GM19238 (cell line): ENCODE measurements at regions not wholly inside any gene's neighbourhood (a gene's known extent, or its start where the extent isn't known, plus 50 kb on each side); places are given as distances from the start of the nearest gene placed in this dataset.

Source experiments
- DNase-seq: peaks from one replicate; pipeline ENCODE4 v3.0.0; 2011; ENCODE audit warnings: low spot score; ENCODE audit not compliant: insufficient read length

DNA sequence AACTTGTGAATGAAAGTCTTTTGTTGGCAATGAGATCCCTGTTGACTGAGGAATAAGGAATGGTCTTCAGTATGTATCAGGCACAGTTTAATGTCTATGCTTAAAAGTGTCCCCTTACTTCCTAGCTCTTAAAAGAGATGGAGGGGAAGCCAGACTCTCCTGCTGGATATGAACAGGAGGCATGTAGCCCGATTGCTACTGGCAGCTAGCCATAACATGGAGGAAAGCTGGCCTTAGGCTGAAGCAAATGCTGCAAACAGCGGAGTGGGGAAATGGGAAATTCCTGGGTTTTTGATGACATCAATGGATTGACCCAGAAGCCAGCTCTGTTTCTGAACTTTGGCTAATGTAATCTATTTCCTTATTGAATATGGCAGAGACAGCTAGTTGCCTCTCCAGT is 266.1 kb downstream of the SLC4A3 start:
- DNase-seq, result no peak

DNA sequence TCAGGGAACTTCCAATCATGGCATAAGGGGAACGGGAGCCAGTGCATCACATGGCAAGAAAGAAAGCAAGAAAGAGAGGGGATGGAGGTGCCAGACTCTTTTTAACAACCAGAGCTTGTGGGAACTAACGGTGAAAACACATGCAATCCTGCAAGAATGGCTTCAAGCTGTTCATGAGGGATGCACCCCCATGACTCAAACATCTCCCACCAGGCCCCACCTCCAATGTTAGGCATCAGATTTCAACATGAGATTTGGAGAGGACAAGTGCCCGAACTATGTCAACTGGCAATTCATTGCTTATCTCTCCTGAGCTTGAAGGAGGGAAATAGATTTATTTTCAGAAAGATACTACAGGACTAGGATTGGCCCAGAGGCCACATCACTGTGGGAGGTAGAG is 270.0 kb downstream of the SLC4A3 start:
- DNase-seq, result no peak

GRCh38 chr2:219901155-219901554 is 273.7 kb downstream of the SLC4A3 start:
- no peak for DNase-seq

DNA sequence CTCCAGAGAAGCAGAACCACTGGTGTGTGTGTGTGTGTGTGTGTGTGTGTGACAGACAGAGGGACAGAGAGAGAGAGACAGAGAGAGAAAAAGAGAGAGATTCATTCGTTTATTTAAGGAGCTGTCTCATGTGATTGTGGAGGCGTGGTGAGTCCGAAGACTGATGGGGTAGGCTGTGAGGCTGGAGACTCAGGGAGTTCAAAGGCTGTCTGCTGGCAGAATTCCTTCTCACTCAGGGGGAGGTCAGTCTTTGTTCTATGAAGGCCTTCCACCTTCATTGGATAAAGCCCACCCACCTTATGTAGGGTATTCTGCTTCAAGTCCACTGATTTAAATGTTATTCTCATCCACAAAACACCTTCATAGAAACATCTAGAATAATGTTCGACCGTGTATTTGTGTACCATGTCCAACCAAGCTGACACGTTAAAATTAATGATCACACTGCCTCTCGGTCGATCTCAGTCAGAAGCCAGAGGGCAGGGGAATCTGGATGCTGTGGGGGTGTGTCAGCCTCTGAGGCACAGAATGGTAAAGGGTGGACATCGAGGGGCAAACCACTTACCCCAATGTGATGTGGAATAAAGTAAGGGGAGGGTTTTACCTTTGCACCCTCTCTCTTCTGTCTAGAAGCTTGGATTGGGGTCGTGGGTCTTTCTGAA is 275.6 kb downstream of the SLC4A3 start:
- no peak for DNase-seq

DNA sequence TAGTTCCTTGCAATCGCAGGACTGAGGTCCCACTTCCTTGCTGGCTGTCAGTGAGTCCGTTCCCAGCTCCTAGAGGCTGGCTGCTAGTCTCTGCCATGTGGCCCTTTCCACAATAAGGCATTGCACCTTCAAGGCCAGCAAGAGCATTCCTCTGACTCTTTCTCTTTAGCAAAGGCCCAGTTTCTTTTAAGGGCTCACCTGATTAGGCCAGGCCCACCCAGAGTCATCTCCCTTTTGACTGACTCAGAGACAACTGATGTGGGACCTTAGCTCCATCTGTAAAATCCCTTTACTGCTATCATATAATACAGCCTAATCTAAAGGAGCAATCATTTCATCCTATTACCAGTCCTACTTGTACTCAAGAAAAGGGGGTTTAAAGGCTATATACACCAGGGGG is 278.2 kb downstream of the SLC4A3 start:
- no peak for DNase-seq

DNA sequence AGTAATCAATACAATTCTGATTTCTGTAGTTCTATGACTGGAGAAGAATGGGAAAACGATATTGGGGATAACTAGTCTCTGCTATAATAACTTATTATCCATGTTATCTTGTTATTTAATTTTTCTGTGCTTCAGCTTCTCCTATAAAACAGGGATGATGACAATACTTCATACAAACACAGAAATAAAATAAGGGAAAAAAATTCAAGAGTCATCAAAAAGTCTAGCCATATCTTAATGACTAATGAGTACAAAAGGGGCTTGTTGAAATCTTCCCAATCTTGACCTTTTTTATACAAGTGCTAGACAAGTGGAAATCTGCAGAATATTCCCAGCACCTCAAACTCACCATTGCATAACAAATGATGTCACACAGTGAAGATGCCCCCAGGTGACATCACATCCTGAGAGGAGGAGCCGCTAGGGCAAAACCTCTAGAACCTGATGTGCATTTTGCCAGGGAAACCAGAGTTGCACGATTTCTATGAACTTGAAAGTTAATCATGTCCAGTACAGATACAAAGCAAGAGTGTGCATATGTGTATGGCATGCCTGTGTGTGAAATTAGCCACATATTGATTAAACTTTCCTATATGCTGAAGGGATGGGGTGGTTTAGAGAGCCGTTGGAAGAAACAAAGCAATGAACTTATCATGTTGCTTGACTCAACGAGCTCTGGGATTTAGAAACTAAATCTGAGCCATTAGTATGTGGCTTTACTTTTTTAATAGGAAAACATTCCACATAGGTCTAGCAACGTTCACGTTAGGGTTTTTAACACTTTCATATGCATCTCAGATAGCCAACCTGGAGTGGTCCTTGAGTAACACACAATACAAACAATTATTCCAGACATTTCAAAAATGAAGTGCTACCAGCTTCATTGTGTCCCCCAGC is 278.9 kb downstream of the SLC4A3 start:
- DNase-seq, result no peak

DNA sequence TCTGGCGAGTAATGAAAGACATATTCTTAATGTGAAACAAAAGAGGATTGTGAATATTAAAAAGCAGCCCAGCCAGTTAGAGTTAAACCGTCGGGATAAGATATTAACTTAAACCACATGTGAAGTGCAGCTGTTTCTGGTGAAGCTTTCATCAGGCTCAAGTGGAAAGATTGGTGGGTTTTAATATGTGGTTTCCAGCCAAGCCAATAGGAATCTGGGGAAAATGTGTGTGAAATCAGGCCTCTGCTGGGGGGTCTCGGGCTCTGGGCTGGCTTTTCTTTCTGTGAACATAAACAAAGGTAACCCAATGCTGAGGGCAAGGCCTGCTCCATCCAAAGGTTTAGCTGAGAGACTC is 279.6 kb downstream of the SLC4A3 start:
- no peak for DNase-seq

GRCh38 chr2:219908538-219908937 is 281.1 kb downstream of the SLC4A3 start:
- no peak for DNase-seq

DNA sequence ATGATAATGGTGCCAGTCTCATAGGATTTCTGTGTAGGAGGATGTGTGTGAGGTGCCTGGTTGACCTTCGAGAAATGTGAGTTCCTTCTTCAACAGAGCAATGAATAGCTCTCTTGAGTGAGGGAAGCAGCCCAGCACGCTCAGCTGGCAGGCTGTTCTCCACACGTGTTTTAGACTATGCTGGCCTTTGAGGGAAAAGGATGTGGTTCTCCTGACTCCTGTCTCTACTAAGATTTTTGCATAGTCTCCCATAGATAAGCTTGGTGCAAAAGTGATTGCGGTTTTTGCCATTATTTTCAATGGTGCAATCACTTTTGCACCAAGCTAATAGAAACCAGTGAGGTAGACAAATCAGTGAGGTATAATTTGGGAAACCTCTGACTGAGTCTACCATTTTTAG is 284.1 kb downstream of the SLC4A3 start:
- DNase-seq, result no peak

DNA sequence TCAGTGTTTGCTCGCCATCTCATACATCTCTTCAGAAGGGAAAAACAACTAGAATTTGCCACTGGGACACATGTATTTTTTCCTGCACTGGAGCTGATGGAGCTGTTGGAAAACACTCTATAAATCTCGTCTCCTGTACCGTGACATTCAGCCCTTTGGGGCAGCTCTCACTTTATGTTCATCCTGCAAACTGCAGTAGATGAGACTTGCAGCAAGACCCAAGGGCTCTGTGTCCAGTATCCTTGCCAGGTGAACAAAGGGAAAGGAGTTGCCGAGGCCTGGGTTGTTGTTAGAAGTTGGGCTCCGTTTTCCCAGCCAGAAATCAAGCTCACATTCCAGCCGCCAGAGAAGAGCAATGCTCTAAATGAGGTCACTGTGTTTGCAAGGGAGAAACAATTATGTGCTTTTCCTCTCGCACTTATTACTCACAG is 285.1 kb downstream of the SLC4A3 start:
- no peak for DNase-seq

DNA sequence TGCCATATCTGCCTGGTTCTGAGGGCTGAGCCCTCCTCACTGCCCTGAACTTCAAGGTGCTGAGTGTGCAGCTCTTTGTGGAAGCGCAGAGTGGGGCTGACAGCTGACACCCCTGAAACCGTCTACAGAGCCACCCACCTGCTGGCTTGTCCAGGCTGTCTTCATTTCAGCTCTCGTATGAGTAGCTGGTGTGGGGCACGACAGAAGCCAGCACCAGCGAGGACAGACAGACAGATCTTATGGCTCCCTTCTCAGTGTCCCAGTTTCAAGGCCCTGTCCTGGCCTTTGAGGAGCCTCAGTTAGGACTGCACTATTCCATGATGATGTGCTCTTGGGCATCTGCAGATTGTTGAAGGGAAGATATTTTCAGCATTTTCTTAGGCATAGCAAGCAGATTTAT is 287.1 kb downstream of the SLC4A3 start:
- DNase-seq, result no peak

- DNase-seq, result no peak
These were observed 288.9 kb downstream of the SLC4A3 start for GRCh38 chr2:219916281-219916680.

DNA sequence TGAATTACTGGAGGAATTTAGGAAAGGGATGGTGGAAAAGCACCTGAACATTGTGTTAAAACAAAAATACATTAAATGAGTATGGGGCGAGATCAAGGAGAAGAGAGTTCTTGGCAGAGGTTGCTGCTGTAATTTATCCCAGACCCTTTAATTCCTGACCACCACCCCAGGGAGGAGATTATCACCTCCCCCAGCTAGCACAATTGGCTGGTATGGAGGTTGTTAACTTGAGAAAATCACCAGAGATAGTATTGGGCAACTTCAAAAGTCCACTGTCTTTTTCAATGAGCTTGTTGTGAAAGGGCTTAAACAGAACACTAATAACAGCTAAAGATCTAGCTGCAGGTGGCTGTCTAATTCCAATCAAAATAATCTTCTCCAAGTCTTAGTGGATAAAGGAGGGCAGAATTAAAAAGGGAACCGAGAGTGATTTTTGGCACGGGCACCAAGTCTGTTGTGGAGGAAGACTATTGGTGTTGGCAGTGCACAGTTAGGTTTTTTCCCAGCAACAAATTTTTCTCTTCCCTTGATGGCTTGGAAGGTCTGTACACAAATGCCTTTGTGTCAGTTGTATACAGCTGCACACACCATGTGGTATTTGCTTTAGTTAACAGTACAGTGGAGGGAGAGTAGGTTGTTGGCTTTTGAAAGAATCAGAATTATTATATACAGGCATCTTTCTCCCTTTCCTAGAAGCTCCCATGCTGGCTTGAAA is 289.5 kb downstream of the SLC4A3 start:
- DNase-seq, result no peak

DNA sequence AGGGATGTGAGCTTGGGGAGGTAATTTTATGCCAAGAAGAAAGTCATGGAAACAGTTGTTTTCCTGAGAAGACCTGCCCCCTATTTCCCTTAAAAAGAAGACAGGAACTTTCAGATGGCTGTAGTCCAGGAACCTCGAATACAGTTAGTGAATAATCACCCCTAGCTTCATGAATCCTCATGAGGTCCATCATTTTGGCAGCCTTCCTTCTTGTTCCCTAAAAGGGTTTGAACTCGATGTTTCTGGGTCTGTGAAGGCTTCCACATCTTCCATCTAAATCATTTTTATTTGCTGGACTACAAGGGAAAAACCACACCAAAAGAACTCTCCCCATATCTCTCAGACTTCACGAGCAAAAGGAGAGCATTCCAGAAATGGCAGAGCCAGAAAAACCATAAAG is 290.8 kb downstream of the SLC4A3 start:
- DNase-seq, result no peak

- DNase-seq, result no peak
These were observed 291.5 kb downstream of the SLC4A3 start for GRCh38 chr2:219918944-219919343.

GRCh38 chr2:219919506-219919905 is 292.1 kb downstream of the SLC4A3 start:
- DNase-seq, result no peak

DNA sequence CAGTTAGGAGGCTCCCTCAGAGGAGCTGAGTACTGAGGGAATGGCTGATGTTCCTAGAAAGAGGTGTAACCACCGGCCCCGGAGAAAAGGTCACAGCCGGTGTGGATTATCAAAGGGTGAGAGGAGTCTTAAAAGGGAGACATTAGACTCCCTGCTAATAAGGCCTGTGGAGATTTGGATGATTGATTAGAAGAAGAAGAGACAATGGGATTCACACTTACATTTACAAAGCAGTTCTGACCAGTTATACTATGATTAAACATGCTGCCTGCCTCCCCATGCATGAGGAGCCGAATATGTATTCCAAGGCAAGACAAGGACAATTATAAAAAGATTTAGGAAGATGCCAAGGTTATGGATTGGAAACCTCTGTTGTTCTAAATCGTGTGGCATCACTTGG is 302.4 kb downstream of the SLC4A3 start:
- no peak for DNase-seq

- no peak for DNase-seq
These were observed 312.2 kb downstream of the SLC4A3 start for GRCh38 chr2:219939647-219940046.

DNA sequence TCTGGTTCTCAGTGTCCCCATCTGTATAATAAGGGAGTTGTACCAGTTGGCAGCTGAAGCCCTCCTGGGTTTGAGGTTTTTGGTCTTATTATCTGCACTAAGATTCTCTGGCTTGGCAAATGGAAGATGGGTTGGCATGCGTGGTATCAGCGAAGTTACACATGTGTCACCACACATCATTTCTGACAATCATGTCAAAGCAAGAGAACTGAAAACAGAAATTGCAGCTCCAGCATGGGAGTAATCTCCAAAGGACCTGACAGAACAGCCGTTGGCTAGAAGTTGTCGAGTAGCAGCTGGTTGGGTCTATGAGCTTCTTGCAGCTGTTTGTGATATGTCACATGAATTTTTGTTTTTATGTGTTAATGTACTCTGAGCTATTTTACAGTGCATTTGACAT is 317.4 kb downstream of the SLC4A3 start:
- no peak for DNase-seq

DNA sequence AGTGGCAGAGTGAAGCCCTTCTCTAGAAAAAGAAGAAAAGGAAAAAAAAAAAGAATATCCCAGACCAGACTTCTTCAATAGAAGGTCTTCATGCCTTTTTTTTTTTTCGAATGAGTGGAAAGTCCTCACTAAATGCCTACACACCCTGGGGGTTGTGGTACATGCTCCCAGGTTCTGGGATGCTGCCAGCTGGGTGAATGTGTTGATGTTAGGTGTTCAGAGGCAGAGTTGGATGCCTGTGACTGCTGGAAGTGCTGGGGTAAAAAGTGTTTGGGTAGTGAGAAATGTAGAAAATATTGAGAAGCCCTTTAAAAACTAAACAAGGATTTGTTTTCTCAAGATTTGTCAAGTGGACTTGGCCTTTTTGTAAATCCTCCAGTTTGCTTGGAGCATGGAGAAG is 318.6 kb downstream of the SLC4A3 start:
- no peak for DNase-seq

- DNase-seq, result no peak
These were observed 319.1 kb downstream of the SLC4A3 start for GRCh38 chr2:219946529-219946928.

- DNase-seq, result no peak
These were observed 320.1 kb downstream of the SLC4A3 start for GRCh38 chr2:219947575-219947974.
